PC-9 (cell line): ENCODE measurements at regions not wholly inside any gene's neighbourhood (a gene's known extent, or its start where the extent isn't known, plus 50 kb on each side); places are given as distances from the start of the nearest gene placed in this dataset.

Experiments used
- BruUV-seq: library from RNA; stranded (reverse); fragments of 400-500 nt; replicated peaks from 2 replicates; lab custom pipeline; 2021; lab: Mats Ljungman, UMichigan
- CTCF ChIA-PET: fragments of 300-600 bp; sonication (Branson Sonifier 250); formaldehyde crosslinking; loops from one replicate; lab custom pipeline; 2022; ENCODE audit warnings: antibody characterized with exemption; lab: Charles Lee
- POLR2A ChIA-PET: fragments of 300-600 bp; sonication (Branson Sonifier 250); formaldehyde crosslinking; loops from one replicate; lab custom pipeline; 2022; ENCODE audit warnings: antibody characterized with exemption; ENCODE audit not compliant: unreplicated experiment; lab: Charles Lee
- DNase-seq, 2 experiments: peaks; one replicate each; pipeline versions ENCODE4 v3.0.0 to v3.0.0-alpha.2; 2015 to 2022; ENCODE audit warnings: mixed read lengths in 1 of 2
- H2AFZ ChIP-seq: fragments of 200-600 bp; sonication (generic); 2 replicates; pipeline ENCODE4 v1.8.1; 2017; ENCODE audit warnings: antibody characterized with exemption
- H3F3A ChIP-seq: fragments of 200-600 bp; sonication (generic); 2 replicates; pipeline ENCODE4 v1.8.1; 2017; ENCODE audit warnings: antibody characterized with exemption, mild to moderate bottlenecking, low read depth; ENCODE audit not compliant: insufficient read depth
- H3K27ac ChIP-seq: fragments of 200-600 bp; sonication (generic); 2 replicates; pipeline ENCODE4 v1.6.1; 2016; ENCODE audit warnings: mixed run types
- H3K27me3 ChIP-seq: fragments of 200-600 bp; sonication (generic); 2 replicates; pipeline ENCODE4 v1.6.1; 2016; ENCODE audit warnings: low read depth, mixed run types; ENCODE audit not compliant: insufficient read depth
- H3K36me3 ChIP-seq: fragments of 200-600 bp; sonication (generic); 2 replicates; pipeline ENCODE4 v1.6.1; 2016; ENCODE audit warnings: low read depth, mixed run types
- H3K4me1 ChIP-seq: fragments of 200-600 bp; sonication (generic); replicated peaks from 2 replicates; pipeline ENCODE4 v1.6.1; 2016; ENCODE audit warnings: mixed run types; ENCODE audit not compliant: insufficient read depth
- H3K4me2 ChIP-seq: fragments of 200-600 bp; sonication (generic); 2 replicates; pipeline ENCODE4 v1.6.1; 2017; ENCODE audit warnings: mixed run types
- H3K4me3 ChIP-seq: fragments of 200-600 bp; sonication (generic); 2 replicates; pipeline ENCODE4 v1.6.1; 2016; ENCODE audit warnings: mixed run types
- H3K79me2 ChIP-seq: fragments of 200-600 bp; sonication (generic); 2 replicates; pipeline ENCODE4 v1.6.1; 2017; ENCODE audit warnings: low read depth, mixed run types
- H3K9me2 ChIP-seq: fragments of 200-600 bp; sonication (generic); 2 replicates; pipeline ENCODE4 v1.8.1; 2017; ENCODE audit warnings: mild to moderate bottlenecking; ENCODE audit not compliant: insufficient read depth
- H3K9me3 ChIP-seq: fragments of 200-600 bp; sonication (generic); 2 replicates; pipeline ENCODE4 v1.8.1; 2016; ENCODE audit warnings: low read depth; ENCODE audit not compliant: insufficient read depth
- H4K20me1 ChIP-seq: fragments of 200-600 bp; sonication (generic); 2 replicates; pipeline ENCODE4 v1.8.1; 2017; ENCODE audit not compliant: insufficient read depth
- CTCF ChIP-seq: fragments of 200-600 bp; sonication (generic); conservative IDR thresholded peaks from 2 replicates; pipeline ENCODE4 v1.6.1; 2017; ENCODE audit warnings: mixed run types, antibody characterized with exemption, mild to moderate bottlenecking, moderate library complexity
- EZH2 ChIP-seq: fragments of 200-600 bp; sonication (generic); IDR thresholded peaks from 2 replicates; pipeline ENCODE4 v1.8.0; 2017; ENCODE audit warnings: antibody characterized with exemption, low read depth
- intact Hi-C: fragments of 100-400 bp; cut with micrococcal nuclease; formaldehyde crosslinking; loops from one replicate; pipeline ENCODE4 v1.10.0; 2022; ENCODE audit not compliant: unreplicated experiment

GRCh38 chr16:49095539-49095938 is 186.1 kb downstream of the CBLN1 start:
- intact Hi-C loops = no loop called here
- no peaks in the 10 kb centered on the region for H3K4me1 ChIP-seq
- no peak overlapping the region for H3K4me2 ChIP-seq
- no TSS peak for BruUV-seq
- H3K4me3 ChIP-seq = no peak overlapping the region
- no peaks in the 10 kb centered on the region for H3K9me2 ChIP-seq
- ChIA-PET CTCF (no interaction called here), POLR2A (no interaction called here)
- no peak for DNase-seq
- no peaks in the 10 kb centered on the region for H3K9me3 ChIP-seq
- H3K36me3 ChIP-seq = no peaks in the 10 kb centered on the region
- no peaks in the 10 kb centered on the region for H4K20me1 ChIP-seq
- no peaks in the 10 kb centered on the region for H3F3A ChIP-seq
- no peak overlapping the region for H3K27ac ChIP-seq
- H2AFZ ChIP-seq = no peak overlapping the region
- H3K27me3 ChIP-seq = no peaks in the 10 kb centered on the region
- no peaks in the 10 kb centered on the region for H3K79me2 ChIP-seq
- no peak for TF ChIP-seq EZH2
- TF ChIP-seq CTCF = no peak

GRCh38 chr16:49094471-49094870 is 187.2 kb downstream of the CBLN1 start:
- Histone ChIP-seq H3K4me2 (no peak overlapping the region), H3K36me3 (no peaks in the 10 kb centered on the region), H3K9me3 (no peaks in the 10 kb centered on the region), H3K4me1 (no peaks in the 10 kb centered on the region), H3K27ac (no peak overlapping the region), H3K4me3 (no peak overlapping the region), H3K79me2 (no peaks in the 10 kb centered on the region), H3K9me2 (no peaks in the 10 kb centered on the region), H3F3A (no peaks in the 10 kb centered on the region), H2AFZ (no peak overlapping the region), H3K27me3 (no peaks in the 10 kb centered on the region), H4K20me1 (no peaks in the 10 kb centered on the region)
- intact Hi-C loops = no loop called here
- no peak for TF ChIP-seq EZH2
- no peak for TF ChIP-seq CTCF
- CTCF ChIA-PET = no interaction called here
- POLR2A ChIA-PET = no interaction called here
- BruUV-seq = no TSS peak
- DNase-seq = no peak

GRCh38 chr16:49093939-49094338 is 187.7 kb downstream of the CBLN1 start:
- Histone ChIP-seq H3K9me2 (no peaks in the 10 kb centered on the region), H3K27me3 (no peaks in the 10 kb centered on the region), H3K4me3 (no peak overlapping the region), H3K36me3 (no peaks in the 10 kb centered on the region), H3K79me2 (no peaks in the 10 kb centered on the region), H3K9me3 (no peaks in the 10 kb centered on the region), H3K4me2 (no peak overlapping the region), H4K20me1 (no peaks in the 10 kb centered on the region), H3F3A (no peaks in the 10 kb centered on the region), H3K4me1 (no peaks in the 10 kb centered on the region), H3K27ac (no peak overlapping the region), H2AFZ (no peak overlapping the region)
- TF ChIP-seq EZH2 = no peak
- no peak for TF ChIP-seq CTCF
- CTCF ChIA-PET = no interaction called here
- intact Hi-C loops = no loop called here
- DNase-seq = no peak
- POLR2A ChIA-PET = no interaction called here
- no TSS peak for BruUV-seq
